Spleen (tissue), 7 donors: ENCODE measurements at regions not wholly inside any gene's neighbourhood (a gene's known extent, or its start where the extent isn't known, plus 50 kb on each side); places are given as distances from the start of the nearest gene placed in this dataset.

ENCODE experiments used
- POLR2AphosphoS5 ChIP-seq, 3 donors: sonication (generic); formaldehyde crosslinking; IDR thresholded peaks; one replicate each; pipeline ENCODE4 v1.5.1; 2017; ENCODE audit warnings: antibody characterized with exemption in 3 of 3
- TF ChIP-seq, protein P1 (sequence below), 11 experiments: fragments of 200-600 bp in 7 of 11; fragments of 450-650 bp in 4 of 11; sonication (generic) in 4 of 11; IDR thresholded peaks in 8 of 11; conservative IDR thresholded peaks in 3 of 11; 1 replicate in 7 of 11; 2 replicates in 4 of 11; pipeline versions ENCODE4 v1.4.0 to v1.8.0; 2016 to 2021; ENCODE audit warnings: antibody characterized with exemption in 11 of 11, inconsistent platforms in 4 of 11, mild to moderate bottlenecking in 1 of 11
- donor health status: DM: no; HTN: no; CAD: no; lungs with moderate emphysema.
- donor health status: DM: no; HTN: no; CAD: no.
- donor health status: DM: no; HTN: no; CAD: no.

DNA sequence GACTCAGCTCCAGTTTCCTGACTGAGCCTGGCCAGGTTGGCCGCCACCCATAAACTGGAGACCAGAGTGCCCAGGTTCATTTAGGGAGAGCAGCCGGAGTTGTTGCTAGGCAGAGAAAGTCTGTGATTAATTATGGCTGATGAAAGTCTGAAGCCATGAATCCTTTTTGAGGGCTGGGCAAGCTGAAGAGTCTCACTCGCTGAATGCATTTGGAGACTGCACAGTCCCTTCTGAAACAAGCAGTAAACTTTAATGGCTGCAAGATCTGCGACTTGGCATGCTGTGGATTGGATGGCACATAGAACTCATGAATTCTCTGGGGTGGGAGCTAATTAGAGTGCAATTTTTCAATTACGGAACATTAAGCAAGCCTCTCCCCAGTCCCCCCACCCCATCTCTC, 282.1 kb downstream of the RPLP1 start:
- TF ChIP-seq, protein P1, sequence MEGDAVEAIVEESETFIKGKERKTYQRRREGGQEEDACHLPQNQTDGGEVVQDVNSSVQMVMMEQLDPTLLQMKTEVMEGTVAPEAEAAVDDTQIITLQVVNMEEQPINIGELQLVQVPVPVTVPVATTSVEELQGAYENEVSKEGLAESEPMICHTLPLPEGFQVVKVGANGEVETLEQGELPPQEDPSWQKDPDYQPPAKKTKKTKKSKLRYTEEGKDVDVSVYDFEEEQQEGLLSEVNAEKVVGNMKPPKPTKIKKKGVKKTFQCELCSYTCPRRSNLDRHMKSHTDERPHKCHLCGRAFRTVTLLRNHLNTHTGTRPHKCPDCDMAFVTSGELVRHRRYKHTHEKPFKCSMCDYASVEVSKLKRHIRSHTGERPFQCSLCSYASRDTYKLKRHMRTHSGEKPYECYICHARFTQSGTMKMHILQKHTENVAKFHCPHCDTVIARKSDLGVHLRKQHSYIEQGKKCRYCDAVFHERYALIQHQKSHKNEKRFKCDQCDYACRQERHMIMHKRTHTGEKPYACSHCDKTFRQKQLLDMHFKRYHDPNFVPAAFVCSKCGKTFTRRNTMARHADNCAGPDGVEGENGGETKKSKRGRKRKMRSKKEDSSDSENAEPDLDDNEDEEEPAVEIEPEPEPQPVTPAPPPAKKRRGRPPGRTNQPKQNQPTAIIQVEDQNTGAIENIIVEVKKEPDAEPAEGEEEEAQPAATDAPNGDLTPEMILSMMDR (IDR thresholded peaks at IDR 0.05 in 8 of 11, conservative IDR thresholded peaks at IDR 0.05 in 3 of 11) = no peak
- no peak for TF ChIP-seq POLR2AphosphoS5 (IDR thresholded peaks at IDR 0.05)
